SKM-1 treated with dmso at 0.1 percent for 144 hours (cell line): ENCODE measurements at regions not wholly inside any gene's neighbourhood (a gene's known extent, or its start where the extent isn't known, plus 50 kb on each side); places are given as distances from the start of the nearest gene placed in this dataset.
"Not testable (repeated sequence)": the region's sequence is repeated elsewhere in the genome, so short reads cannot be mapped to it uniquely, and the experiment has no call there.

Experiments
- DNase-seq: peaks from one replicate; lab custom pipeline; 2025; ENCODE audit not compliant: unreplicated experiment; lab: John Stamatoyannopoulos, UW

DNA sequence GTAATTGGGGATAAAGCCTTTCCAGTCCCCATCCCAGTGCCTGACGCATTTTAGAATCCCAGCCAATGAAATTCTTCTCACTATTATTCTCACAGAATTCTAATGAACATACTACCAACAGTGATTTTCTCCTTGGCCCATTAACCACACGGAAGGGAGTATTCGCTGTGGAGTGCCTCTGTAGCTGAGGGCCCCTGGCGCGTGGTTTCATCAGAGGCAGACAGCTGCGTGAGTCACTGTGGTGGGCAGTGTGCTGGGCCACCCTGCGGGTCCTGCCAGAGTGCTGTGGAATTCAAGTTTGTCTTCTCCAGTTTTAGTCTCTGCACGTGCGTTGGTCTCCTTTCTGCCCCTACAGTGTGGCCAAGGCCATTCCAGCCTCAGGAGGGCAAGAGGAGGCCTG, 335.4 kb upstream of the FAT1 start:
- no peak for DNase-seq

DNA sequence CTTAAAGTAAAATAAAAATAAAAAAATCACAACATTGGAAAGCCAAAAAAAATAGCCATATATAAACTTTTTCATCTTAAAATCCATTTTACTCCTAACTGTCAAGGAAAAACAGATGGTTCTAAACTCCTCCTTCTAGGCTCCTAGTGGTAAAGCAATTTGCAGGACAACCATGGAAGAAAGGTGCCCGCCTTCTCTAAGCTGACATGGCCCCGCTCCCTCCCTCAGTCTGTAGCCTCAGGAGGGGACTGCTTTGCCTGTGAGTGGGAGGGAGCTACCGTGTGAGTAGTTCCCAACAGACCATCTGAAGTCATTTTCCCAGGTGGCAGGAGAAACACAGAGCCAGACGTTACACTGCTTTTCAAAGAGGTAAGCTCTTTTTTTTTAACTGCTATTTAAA, 336.2 kb upstream of the FAT1 start:
- DNase-seq, result no peak

GRCh38 chr4:187060551-187060950, 336.9 kb upstream of the FAT1 start:
- DNase-seq, result no peak

DNA sequence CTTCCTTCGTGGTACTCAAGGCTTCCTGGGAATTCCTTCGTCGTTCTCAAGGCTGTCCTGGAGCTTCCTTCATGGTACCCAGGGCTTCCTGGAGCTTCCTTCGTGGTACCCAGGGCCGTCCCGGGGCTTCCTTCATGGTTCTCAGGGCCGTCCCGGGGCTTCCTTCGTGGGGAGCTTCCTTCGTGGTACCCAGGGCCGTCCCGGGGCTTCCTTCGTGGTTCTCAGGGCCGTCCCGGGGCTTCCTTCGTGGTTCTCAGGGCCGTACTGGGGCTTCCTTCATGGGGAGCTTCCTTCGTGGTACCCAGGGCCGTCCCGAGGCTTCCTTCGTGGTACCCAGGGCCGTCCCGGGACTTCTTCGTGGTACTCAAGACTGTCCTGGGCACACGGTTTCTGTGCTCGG, 339.6 kb upstream of the FAT1 start:
- DNase-seq, result no peak

DNA sequence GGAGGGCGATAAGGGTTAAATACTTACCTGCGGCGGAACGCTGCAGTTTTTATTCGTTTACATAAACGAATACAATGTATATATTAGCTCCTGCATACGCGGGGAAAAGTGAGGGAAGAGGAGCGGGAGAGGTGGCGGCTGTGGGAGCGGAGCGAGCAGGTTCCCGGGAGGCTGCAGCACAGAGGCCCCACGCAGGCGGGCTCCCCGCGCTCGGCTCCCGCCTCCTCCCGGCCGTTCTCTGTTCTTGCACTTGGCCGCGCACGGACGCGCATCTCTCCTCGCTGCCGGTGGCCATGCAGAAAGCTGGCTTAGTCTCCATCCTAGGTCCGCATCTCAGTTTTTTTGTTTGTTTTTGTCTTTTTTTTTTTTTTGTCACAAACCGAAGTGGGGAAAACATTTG, 340.4 kb upstream of the FAT1 start:
- no peak for DNase-seq

DNA sequence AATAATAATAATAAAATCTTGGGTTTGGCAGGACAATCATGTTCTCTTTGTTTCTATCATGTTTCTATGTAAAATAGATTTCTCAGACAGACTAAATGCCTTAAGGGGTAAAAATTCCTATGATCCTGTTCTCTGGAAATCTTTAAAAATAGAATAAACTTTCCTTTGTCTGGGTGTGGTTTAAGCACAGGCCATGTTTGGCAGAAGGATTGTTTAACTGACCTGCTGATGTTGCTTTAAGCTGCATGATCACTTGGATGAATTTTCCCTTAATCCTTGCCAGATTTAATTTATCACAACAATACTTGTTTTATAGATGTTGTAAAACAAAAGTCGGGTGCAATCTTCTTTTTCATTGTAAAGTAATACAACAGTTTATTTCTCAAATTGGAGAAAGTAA, 341.7 kb upstream of the FAT1 start:
- DNase-seq, result no peak

- DNase-seq, result no peak
Observed at GRCh38 chr4:187065806-187066205, 342.1 kb upstream of the FAT1 start.

DNA sequence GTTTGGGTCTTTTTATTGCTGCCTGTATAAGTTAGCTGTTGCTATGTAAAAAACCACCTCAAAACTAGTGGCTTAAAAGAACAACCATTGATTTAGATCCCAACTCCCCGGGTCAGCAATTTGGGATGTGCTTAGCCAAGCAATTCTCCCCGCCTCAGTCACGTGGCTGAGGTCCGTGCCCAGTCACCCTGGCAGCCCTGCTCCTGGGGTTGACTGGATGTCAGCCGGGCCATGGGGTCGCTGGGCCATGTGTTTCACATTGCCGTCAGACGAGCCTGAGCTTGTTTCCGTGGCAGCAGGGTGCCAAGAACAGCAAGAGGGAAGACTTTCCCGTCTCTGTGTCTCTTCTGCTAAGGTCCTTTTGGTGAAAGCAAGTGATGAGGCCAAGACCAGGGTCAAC, 345.7 kb upstream of the FAT1 start:
- DNase-seq, result no peak

GRCh38 chr4:187070158-187070557, 346.5 kb upstream of the FAT1 start:
- no peak for DNase-seq

GRCh38 chr4:187070740-187071139, 347.1 kb upstream of the FAT1 start:
- no peak for DNase-seq

- DNase-seq, result no peak
Observed at GRCh38 chr4:187071946-187072600, 348.4 kb upstream of the FAT1 start.

DNA sequence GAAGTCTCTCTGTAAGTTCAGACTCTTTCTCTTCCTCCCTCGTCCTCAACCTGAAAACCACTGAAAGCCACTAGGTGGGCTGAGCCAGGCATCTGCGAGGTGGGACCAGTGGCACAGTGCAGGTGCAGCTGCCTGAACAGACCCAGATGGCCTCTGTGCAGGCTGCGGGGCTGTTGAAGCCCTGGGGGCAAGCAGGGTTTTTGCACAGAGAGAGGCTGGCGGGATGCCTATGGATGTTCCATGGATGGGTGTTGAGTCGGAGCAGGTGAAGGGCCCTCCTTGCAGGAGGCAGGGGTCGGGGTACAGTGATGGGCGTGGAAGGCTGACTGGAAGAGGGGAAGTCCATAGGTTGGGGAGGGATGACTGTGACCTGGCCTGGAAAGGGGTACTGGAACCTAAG, 350.2 kb upstream of the FAT1 start:
- DNase-seq, result no peak

DNA sequence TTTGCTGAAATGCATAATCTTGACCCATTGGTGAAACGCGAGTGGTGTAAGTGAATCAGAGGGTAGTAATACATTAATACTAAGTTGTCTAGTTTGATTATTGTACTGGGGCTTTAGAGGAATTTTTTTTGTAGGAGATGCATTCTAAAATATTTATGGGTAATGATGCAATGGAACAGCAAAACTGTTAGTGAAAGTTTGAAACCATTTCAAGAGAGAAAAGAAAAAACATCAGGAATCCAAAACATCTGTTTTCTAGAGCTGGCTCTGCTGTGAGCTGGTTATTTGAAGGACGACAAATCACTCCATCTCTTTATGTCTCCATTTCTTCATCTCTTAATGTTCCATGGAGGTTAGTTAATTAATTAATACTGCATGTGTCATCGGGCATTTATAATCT, 351.9 kb upstream of the FAT1 start:
- DNase-seq, result no peak

- no peak for DNase-seq
Observed at GRCh38 chr4:187077744-187078401, 354.2 kb upstream of the FAT1 start.

DNA sequence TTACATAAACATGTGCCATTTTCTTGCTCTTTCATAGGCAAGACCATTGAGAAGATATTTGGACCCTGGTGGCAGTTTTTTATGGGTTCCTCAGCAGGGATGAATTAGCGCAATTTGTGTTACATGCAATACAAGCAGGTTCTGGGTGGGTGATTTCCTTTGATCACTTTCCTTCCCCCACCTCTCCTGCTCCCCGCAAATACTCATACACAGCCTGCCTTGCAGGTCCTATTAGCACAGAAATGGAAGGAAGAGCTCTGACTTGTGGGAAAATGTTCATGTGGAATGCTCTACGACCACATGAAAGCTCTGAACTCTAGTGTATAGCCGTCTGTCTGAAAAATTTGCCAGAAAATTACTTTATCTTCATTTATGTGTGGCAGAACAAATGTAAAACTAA, 361.0 kb upstream of the FAT1 start:
- no peak for DNase-seq

DNA sequence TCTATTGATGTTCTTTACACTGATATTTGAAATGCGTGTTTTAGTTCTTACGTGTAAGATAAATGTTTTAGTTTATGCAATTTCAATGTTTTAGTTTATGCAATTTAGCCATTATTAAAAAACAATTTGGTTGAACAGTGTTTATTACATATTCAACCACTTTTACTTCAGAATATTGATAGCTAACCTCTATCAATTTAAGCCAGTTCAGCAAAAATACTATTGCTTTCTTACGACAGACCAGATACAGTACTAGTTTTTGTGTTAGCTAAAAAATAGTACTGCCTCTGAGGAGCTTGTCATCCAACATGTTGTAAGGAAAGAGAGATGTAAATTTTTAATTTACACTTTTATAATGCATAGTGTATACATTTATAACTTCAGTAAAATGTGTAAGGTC, 361.7 kb upstream of the FAT1 start:
- DNase-seq, result no peak

GRCh38 chr4:187086151-187086550, 362.5 kb upstream of the FAT1 start:
- DNase-seq, result no peak

DNA sequence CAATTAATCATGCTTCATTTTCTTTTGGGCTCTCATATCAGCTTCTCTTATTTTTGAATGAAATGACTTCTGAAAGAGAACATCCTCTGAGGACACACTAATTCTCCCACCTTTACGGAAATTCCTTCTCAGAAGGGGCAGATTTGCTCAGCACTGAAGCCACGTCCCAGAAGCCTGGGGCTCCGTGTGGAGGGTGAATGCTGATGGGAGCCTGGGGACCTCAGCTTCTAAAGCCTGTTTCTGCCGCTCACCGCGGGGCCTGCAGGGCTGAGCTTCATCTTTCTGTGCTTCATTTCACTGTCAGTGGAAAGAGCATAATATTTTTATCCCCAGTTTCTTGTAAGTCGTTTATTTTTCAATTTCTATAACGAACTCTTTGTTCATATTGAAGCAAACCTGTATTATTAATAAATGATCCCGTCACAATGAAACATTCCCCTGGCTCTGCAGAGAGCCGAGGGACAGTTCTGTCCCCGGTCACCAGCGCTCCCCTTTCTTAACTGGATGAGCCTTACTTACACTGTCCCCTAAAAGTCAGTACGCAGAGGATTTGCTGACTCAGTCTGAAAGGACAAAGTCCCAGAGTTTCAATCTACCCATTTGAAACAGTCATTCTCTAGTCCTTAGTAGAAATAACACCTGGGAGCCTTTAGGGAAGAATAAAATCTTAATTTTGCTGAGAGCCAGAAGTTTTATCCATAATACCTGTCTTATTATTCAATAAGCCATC, 364.6 kb upstream of the FAT1 start:
- no peak for DNase-seq

GRCh38 chr4:187090401-187090800, 366.7 kb upstream of the FAT1 start:
- no peak for DNase-seq

DNA sequence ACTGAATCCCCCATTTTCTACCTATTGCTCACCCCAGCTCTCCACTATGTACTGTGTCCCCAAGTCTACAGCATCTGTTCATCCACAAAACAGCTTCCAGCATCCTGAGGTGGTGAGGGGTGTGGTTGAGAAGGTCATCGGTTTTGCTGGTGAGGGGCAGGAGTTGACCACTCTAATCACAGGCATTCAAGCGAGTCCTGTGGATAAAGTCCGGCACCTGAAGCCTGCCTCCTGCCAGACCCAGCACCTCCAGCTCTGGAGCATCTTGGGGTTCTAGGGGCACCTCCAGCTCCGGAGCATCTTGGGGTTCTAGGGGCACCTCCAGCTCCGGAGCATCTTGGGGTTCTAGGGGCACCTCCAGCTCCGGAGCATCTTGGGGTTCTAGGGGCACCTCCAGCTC, 367.2 kb upstream of the FAT1 start:
- DNase-seq, result not testable (repeated sequence)

DNA sequence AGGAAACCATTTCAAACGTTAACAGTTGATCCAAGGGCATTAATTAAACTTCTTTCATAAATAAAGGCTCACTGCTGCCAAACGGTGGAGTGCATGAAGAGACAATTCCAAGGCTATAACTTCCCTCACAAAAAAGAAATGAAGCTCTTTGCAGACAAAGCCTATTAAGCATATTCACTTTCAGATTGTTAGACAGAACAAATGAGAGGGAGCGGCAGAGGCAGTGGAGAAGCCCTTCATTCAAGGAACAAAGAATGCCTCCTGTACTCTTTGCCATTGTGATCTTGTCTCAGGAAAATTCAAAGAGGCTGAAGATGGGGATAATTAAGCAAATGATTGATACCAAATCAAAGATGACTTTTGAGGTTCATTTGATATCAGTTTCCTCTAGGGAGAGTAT, 370.5 kb upstream of the FAT1 start:
- DNase-seq, result no peak

DNA sequence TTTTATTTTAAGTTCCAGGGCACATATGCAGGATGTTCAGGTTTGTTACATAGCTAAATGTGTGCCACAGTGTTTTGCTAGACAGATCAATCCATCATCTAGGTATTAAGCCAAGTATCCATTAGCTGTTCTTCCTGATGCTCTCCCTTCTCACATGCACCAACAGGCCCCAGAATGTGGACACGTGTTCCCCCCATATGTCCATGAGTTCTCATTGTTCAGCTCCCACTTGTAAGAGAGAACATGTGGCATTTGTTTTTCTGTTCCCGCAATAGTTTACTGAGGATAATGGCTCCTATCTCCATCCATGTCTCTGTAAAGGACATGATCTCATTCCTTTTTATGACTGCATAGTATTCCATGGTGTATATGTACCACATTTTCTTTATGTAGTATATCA, 374.8 kb upstream of the FAT1 start:
- no peak for DNase-seq
